GM12875 (cell line): ENCODE measurements at regions not wholly inside any gene's neighbourhood (a gene's known extent, or its start where the extent isn't known, plus 50 kb on each side); places are given as distances from the start of the nearest gene placed in this dataset.
"Not testable (repeated sequence)": the region's sequence is repeated elsewhere in the genome, so short reads cannot be mapped to it uniquely, and the experiment has no call there.

Experiments used
- H3K4me3 ChIP-seq: one replicate; pipeline ENCODE4 v1.5.1; 2011; ENCODE audit warnings: low read depth, low read length, control low read depth
- TF ChIP-seq, protein P1 (sequence below): IDR thresholded peaks from 2 replicates; pipeline ENCODE4 v1.5.1; 2011; ENCODE audit warnings: low read depth, mild to moderate bottlenecking, control low read depth, inconsistent platforms, low read length, moderate library complexity, borderline replicate concordance; ENCODE audit not compliant: insufficient read depth

GRCh38 chr4:160406263-160406825 is 1303.5 kb downstream of the RAPGEF2 start:
- H3K4me3 ChIP-seq: no peak overlapping the region
- TF ChIP-seq, protein P1, sequence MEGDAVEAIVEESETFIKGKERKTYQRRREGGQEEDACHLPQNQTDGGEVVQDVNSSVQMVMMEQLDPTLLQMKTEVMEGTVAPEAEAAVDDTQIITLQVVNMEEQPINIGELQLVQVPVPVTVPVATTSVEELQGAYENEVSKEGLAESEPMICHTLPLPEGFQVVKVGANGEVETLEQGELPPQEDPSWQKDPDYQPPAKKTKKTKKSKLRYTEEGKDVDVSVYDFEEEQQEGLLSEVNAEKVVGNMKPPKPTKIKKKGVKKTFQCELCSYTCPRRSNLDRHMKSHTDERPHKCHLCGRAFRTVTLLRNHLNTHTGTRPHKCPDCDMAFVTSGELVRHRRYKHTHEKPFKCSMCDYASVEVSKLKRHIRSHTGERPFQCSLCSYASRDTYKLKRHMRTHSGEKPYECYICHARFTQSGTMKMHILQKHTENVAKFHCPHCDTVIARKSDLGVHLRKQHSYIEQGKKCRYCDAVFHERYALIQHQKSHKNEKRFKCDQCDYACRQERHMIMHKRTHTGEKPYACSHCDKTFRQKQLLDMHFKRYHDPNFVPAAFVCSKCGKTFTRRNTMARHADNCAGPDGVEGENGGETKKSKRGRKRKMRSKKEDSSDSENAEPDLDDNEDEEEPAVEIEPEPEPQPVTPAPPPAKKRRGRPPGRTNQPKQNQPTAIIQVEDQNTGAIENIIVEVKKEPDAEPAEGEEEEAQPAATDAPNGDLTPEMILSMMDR: no peak

GRCh38 chr4:160414496-160414895 is 1311.6 kb downstream of the RAPGEF2 start:
- H3K4me3 ChIP-seq: no peak overlapping the region
- TF ChIP-seq, protein P1: no peak

GRCh38 chr4:160423879-160424451 is 1321.1 kb downstream of the RAPGEF2 start:
- TF ChIP-seq, protein P1: no peak
- H3K4me3 ChIP-seq: no peak overlapping the region

DNA sequence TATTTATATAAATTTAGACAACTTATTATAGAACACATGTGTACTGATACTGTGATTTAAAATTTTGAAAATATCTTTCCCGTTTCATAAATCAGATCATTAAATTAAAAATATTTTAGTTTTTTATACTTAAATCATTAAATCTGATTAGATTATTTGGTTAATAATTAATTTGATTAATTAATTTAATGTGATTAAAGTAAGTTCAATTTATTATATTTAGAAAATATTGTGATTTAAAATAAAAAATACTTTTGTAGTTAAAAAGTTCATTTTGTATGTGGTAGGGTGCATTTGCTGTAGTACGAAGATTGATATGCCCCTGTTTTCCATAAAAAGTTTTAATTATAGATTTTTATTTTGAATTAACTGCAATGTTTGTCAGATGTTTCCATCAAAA is 1323.4 kb downstream of the RAPGEF2 start:
- H3K4me3 ChIP-seq: no peak overlapping the region
- TF ChIP-seq, protein P1: no peak

- H3K4me3 ChIP-seq: no peak overlapping the region
- TF ChIP-seq, protein P1: no peak
Observed at GRCh38 chr4:160450876-160451275, 1348.0 kb downstream of the RAPGEF2 start.

- not testable (repeated sequence) for H3K4me3 ChIP-seq
Observed at GRCh38 chr4:160481696-160482690, 1379.1 kb downstream of the RAPGEF2 start.

DNA sequence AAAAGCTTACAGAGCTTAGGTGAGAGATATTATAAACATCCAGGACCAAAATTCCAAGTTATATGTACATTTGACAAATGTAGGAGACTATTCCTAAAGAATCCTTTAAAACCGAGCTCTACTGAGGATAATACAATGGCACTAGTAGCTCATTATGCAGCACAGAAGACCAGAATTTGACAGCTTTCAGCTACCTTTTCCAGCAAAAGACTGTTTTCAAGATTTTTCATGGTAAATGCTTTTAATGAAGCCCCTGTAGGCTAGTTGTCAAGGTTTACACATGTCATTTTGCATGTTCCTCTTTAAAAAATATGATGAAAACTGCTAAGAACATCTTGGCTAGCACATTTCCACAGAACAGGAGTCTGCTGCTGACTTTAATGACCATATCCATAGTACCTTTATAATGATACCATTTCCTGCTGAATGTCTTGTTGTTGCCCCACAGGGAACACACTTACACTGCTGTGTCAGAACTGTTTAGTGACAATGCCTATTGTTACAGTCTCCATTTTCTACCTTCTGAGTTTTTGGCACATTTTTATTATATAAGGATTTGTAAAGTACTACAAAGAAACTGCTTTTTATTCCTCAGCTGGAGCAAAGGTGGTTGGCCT is 1382.3 kb downstream of the RAPGEF2 start:
- TF ChIP-seq, protein P1: no peak
- no peak overlapping the region for H3K4me3 ChIP-seq
